OCI-LY3 (cell line): ENCODE measurements at regions not wholly inside any gene's neighbourhood (a gene's known extent, or its start where the extent isn't known, plus 50 kb on each side); places are given as distances from the start of the nearest gene placed in this dataset.

Source experiments
- H2AFZ ChIP-seq: fragments of 200-600, 300-600 bp; shearing (Covaris generic); 2 replicates; pipeline ENCODE4 v1.6.0; 2014; ENCODE audit warnings: antibody characterized with exemption, low read depth, low read length
- H3K27ac ChIP-seq: fragments of 200-600, 300-600 bp; sonication (generic); 2 replicates; pipeline ENCODE4 v1.5.1; 2014; ENCODE audit warnings: mild to moderate bottlenecking, low read length, moderate library complexity, mixed read lengths
- H3K27me3 ChIP-seq: fragments of 200-600, 300-600 bp; sonication (generic); 2 replicates; pipeline ENCODE4 v1.6.1; 2014; ENCODE audit warnings: low read depth, low read length, mixed read lengths
- H3K36me3 ChIP-seq: fragments of 200-600, 300-600 bp; sonication (generic); replicated peaks from 2 replicates; pipeline ENCODE3; 2014; ENCODE audit warnings: low read depth, low read length, mixed read lengths
- H3K4me1 ChIP-seq: fragments of 300-600, 200-600 bp; sonication (generic); 2 replicates; pipeline ENCODE4 v1.6.1; 2014; ENCODE audit warnings: low read length, mixed read lengths
- H3K4me2 ChIP-seq: fragments of 200-600, 300-600 bp; sonication (generic); 2 replicates; pipeline ENCODE4 v1.6.1; 2014; ENCODE audit warnings: low read length, mixed read lengths
- H3K4me3 ChIP-seq: fragments of 300-600, 200-600 bp; sonication (generic); 2 replicates; pipeline ENCODE4 v1.5.1; 2014; ENCODE audit warnings: antibody characterized with exemption, mild to moderate bottlenecking, low read length, moderate library complexity
- H3K79me2 ChIP-seq: fragments of 300-600, 200-600 bp; shearing (Covaris generic); 2 replicates; pipeline ENCODE4 v1.6.1; 2014; ENCODE audit warnings: mild to moderate bottlenecking, low read length, mixed read lengths
- H3K9ac ChIP-seq: fragments of 300-600, 200-600 bp; shearing (Covaris generic); 2 replicates; pipeline ENCODE4 v1.6.0; 2014; ENCODE audit warnings: mild to moderate bottlenecking, low read length, moderate library complexity
- H3K9me3 ChIP-seq: fragments of 200-600, 300-600 bp; shearing (Covaris generic); 2 replicates; pipeline ENCODE4 v1.6.1; 2014; ENCODE audit warnings: low read length, mixed read lengths; ENCODE audit not compliant: insufficient read depth
- H4K20me1 ChIP-seq: fragments of 200-600, 300-600 bp; sonication (generic); 2 replicates; pipeline ENCODE4 v1.6.1; 2016; ENCODE audit warnings: low read length, mixed read lengths; ENCODE audit not compliant: insufficient read depth
- EZH2phosphoT487 ChIP-seq: fragments of 200-600 bp; shearing (Covaris generic); IDR thresholded peaks from 2 replicates; pipeline ENCODE4 v1.6.1; 2018; ENCODE audit warnings: antibody characterized with exemption, mixed run types, low read depth
- TF ChIP-seq, protein P1 (sequence below): fragments of 200-600, 300-600 bp; sonication (generic); IDR thresholded peaks from 2 replicates; pipeline ENCODE4 v1.5.1; 2014; ENCODE audit warnings: antibody characterized with exemption, low read length, low read depth

DNA sequence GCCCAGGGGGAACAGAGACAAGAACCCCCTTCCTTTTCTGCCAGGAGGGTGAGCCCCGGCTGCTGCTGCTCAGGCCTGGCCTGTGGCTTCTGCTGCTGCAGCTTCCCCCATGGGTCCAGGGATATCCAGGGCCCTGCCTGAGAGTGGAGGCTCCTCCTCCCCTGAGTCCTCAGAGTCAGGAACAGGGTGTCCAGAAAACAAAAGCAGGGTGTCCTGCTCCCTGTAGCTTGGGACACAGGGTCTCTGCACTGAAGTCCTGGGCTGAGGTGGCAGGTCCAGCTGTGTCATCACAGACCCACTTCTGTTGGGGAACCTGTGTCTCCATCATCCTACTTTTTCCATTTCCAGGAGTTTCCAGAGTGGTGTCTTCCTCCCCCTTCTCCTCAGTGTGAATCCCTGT is 76.1 kb downstream of the ZNF280B start:
- no peak overlapping the region for H3K4me3 ChIP-seq
- no peaks in the 10 kb centered on the region for H3K79me2 ChIP-seq
- no peak overlapping the region for H2AFZ ChIP-seq
- H3K4me1 ChIP-seq: peaks cover 17% of the 10 kb centered on the region
- H3K9ac ChIP-seq: no peak overlapping the region
- no peaks in the 10 kb centered on the region for H4K20me1 ChIP-seq
- no peak overlapping the region for H3K27ac ChIP-seq
- H3K9me3 ChIP-seq: no peaks in the 10 kb centered on the region
- no peaks in the 10 kb centered on the region for H3K36me3 ChIP-seq
- TF ChIP-seq, protein P1, sequence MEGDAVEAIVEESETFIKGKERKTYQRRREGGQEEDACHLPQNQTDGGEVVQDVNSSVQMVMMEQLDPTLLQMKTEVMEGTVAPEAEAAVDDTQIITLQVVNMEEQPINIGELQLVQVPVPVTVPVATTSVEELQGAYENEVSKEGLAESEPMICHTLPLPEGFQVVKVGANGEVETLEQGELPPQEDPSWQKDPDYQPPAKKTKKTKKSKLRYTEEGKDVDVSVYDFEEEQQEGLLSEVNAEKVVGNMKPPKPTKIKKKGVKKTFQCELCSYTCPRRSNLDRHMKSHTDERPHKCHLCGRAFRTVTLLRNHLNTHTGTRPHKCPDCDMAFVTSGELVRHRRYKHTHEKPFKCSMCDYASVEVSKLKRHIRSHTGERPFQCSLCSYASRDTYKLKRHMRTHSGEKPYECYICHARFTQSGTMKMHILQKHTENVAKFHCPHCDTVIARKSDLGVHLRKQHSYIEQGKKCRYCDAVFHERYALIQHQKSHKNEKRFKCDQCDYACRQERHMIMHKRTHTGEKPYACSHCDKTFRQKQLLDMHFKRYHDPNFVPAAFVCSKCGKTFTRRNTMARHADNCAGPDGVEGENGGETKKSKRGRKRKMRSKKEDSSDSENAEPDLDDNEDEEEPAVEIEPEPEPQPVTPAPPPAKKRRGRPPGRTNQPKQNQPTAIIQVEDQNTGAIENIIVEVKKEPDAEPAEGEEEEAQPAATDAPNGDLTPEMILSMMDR: no peak
- TF ChIP-seq EZH2phosphoT487: no peak
- H3K27me3 ChIP-seq: no peaks in the 10 kb centered on the region; the same call in 1 of the 2 replicates
- H3K4me2 ChIP-seq: no peak overlapping the region

DNA sequence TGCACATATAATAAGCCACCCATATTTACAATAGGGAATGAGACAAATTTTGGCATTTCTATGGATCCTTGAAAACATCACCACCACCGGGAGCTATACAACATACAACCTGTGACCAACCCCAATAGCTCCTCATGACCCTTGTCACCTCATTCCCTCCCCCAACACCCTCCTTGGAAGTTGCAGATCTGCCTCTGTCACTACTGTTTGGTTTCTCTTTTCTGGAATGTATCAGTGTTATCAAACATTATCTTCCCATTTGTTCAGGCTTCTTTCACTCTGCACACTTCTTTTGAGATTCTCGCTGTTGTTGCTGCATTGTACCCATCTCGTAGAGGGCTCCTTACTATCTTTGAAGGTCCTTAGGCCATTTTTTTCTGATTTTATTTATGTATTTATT is 75.6 kb downstream of the ZNF280B start:
- H3K4me1 ChIP-seq: peaks cover 12% of the 10 kb centered on the region
- H3K36me3 ChIP-seq: no peaks in the 10 kb centered on the region
- H3K4me2 ChIP-seq: no peak overlapping the region
- H2AFZ ChIP-seq: no peak overlapping the region
- H3K27me3 ChIP-seq: no peaks in the 10 kb centered on the region; the same call in 1 of the 2 replicates
- no peak for TF ChIP-seq EZH2phosphoT487
- TF ChIP-seq, protein P1: no peak
- H3K79me2 ChIP-seq: no peaks in the 10 kb centered on the region
- no peak overlapping the region for H3K27ac ChIP-seq
- H4K20me1 ChIP-seq: no peaks in the 10 kb centered on the region
- no peaks in the 10 kb centered on the region for H3K9me3 ChIP-seq
- H3K4me3 ChIP-seq: no peak overlapping the region
- H3K9ac ChIP-seq: no peak overlapping the region

DNA sequence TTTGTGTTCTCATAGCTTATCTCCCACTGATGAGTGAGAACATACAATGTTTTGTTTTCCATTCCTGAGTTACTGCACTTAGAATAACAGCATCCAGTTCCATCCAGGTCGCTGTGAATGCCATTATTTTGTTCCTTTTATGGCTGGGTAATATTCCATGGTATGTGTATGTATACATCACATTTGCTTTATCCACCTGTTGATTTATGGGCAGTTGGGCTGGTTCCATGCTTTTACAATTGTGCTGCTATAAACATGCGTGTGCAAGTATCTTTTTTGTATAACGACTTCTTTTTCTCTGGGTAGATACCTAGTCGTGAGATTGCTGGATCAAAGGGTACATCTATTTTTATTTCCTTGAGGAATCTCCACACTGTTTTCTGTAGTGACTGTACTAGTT is 74.8 kb downstream of the ZNF280B start:
- H3K4me3 ChIP-seq: no peak overlapping the region
- no peak overlapping the region for H3K4me2 ChIP-seq
- TF ChIP-seq EZH2phosphoT487: no peak
- TF ChIP-seq, protein P1: no peak
- no peaks in the 10 kb centered on the region for H3K9me3 ChIP-seq
- H3K79me2 ChIP-seq: no peaks in the 10 kb centered on the region
- no peaks in the 10 kb centered on the region; the same call in 1 of the 2 replicates for H3K27me3 ChIP-seq
- H4K20me1 ChIP-seq: no peaks in the 10 kb centered on the region
- no peak overlapping the region for H3K9ac ChIP-seq
- H3K4me1 ChIP-seq: peaks cover 7% of the 10 kb centered on the region
- no peaks in the 10 kb centered on the region for H3K36me3 ChIP-seq
- H2AFZ ChIP-seq: no peak overlapping the region
- H3K27ac ChIP-seq: no peak overlapping the region
